H9 (cell line): ENCODE measurements at regions not wholly inside any gene's neighbourhood (a gene's known extent, or its start where the extent isn't known, plus 50 kb on each side); places are given as distances from the start of the nearest gene placed in this dataset.

Experiments
- DNase-seq: peaks from one replicate; pipeline ENCODE4 v3.0.0-alpha.2; 2017
- H2AFZ ChIP-seq: one replicate; pipeline ENCODE4 v1.6.1; 2013; ENCODE audit warnings: mild to moderate bottlenecking, low read length, control low read depth, moderate library complexity
- H2AK5ac ChIP-seq: 2 replicates; pipeline ENCODE4 v1.6.1; 2013; ENCODE audit warnings: low read length, control low read depth, mixed read lengths; ENCODE audit not compliant: insufficient read length
- H2BK120ac ChIP-seq: one replicate; pipeline ENCODE4 v1.6.1; 2013; ENCODE audit warnings: low read depth, mild to moderate bottlenecking, low read length, control low read depth, inconsistent platforms; ENCODE audit not compliant: poor library complexity, severe bottlenecking
- H2BK12ac ChIP-seq: 2 replicates; pipeline ENCODE4 v1.6.1; 2013; ENCODE audit warnings: low read length, control low read depth, mixed read lengths, low read depth; ENCODE audit not compliant: insufficient read length
- H2BK15ac ChIP-seq: 2 replicates; pipeline ENCODE4 v1.6.1; 2013; ENCODE audit warnings: low read depth, low read length, control low read depth
- H2BK20ac ChIP-seq: one replicate; pipeline ENCODE4 v1.6.1; 2013; ENCODE audit warnings: low read depth, mild to moderate bottlenecking, low read length, control low read depth, inconsistent platforms; ENCODE audit not compliant: poor library complexity, severe bottlenecking
- H2BK5ac ChIP-seq: 2 replicates; pipeline ENCODE4 v1.6.1; 2013; ENCODE audit warnings: low read length, control low read depth, mixed read lengths; ENCODE audit not compliant: insufficient read length
- H3K14ac ChIP-seq: 2 replicates; pipeline ENCODE4 v1.6.1; 2013; ENCODE audit warnings: low read length, control low read depth; ENCODE audit not compliant: insufficient read depth
- H3K18ac ChIP-seq: 2 replicates; pipeline ENCODE4 v1.6.1; 2013; ENCODE audit warnings: low read depth, mild to moderate bottlenecking, mixed read lengths, low read length, control low read depth; ENCODE audit not compliant: insufficient read length
- H3K23ac ChIP-seq: 2 replicates; pipeline ENCODE4 v1.6.1; 2013; ENCODE audit warnings: low read length, control low read depth, mixed read lengths, low read depth; ENCODE audit not compliant: insufficient read length
- H3K23me2 ChIP-seq: 2 replicates; pipeline ENCODE4 v1.6.1; 2013; ENCODE audit warnings: low read depth, mild to moderate bottlenecking, mixed read lengths, low read length, control low read depth; ENCODE audit not compliant: insufficient read length, poor library complexity, severe bottlenecking
- H3K27ac ChIP-seq: 2 replicates; pipeline ENCODE4 v1.5.1; 2013; ENCODE audit warnings: low read length, control low read depth, mixed read lengths, low read depth; ENCODE audit not compliant: insufficient read length
- H3K27me3 ChIP-seq: 2 replicates; pipeline ENCODE4 v1.6.1; 2013; ENCODE audit warnings: low read length, control low read depth, inconsistent platforms; ENCODE audit not compliant: insufficient read depth
- H3K4ac ChIP-seq: 2 replicates; pipeline ENCODE4 v1.6.1; 2013; ENCODE audit warnings: low read depth, mild to moderate bottlenecking, control low read depth, inconsistent platforms, low read length, moderate library complexity
- H3K4me1 ChIP-seq: 2 replicates; pipeline ENCODE4 v1.6.1; 2013; ENCODE audit warnings: low read length, control low read depth, inconsistent platforms; ENCODE audit not compliant: insufficient read depth
- H3K4me2 ChIP-seq: 2 replicates; pipeline ENCODE4 v1.6.1; 2013; ENCODE audit warnings: low read length, control low read depth, mixed read lengths; ENCODE audit not compliant: insufficient read length, insufficient read depth
- H3K56ac ChIP-seq: 2 replicates; pipeline ENCODE4 v1.6.1; 2013; ENCODE audit warnings: low read depth, mild to moderate bottlenecking, mixed read lengths, low read length, control low read depth; ENCODE audit not compliant: insufficient read length
- H3K79me1 ChIP-seq: 2 replicates; pipeline ENCODE4 v1.6.1; 2013; ENCODE audit warnings: low read depth, mild to moderate bottlenecking, moderate library complexity, low read length, control low read depth, inconsistent platforms; ENCODE audit not compliant: insufficient read depth, poor library complexity, severe bottlenecking
- H3K79me2 ChIP-seq: 2 replicates; pipeline ENCODE4 v1.6.1; 2013; ENCODE audit warnings: low read length, control low read depth, inconsistent platforms; ENCODE audit not compliant: insufficient read depth
- H3K9ac ChIP-seq: 2 replicates; pipeline ENCODE4 v1.6.1; 2013; ENCODE audit warnings: low read length, control low read depth, mixed read lengths; ENCODE audit not compliant: insufficient read length; ENCODE audit errors: extremely low read depth
- H3K9me3 ChIP-seq: one replicate; pipeline ENCODE4 v1.6.1; 2013; ENCODE audit warnings: low read depth, low read length, inconsistent platforms; ENCODE audit not compliant: control insufficient read depth
- H3T11ph ChIP-seq: one replicate; pipeline ENCODE4 v1.6.1; 2013; ENCODE audit warnings: mild to moderate bottlenecking, low read length, control low read depth, inconsistent platforms
- H4K20me1 ChIP-seq: one replicate; pipeline ENCODE4 v1.6.1; 2013; ENCODE audit not compliant: control insufficient read depth, insufficient read length, insufficient read depth
- H4K5ac ChIP-seq: 2 replicates; pipeline ENCODE4 v1.6.1; 2013; ENCODE audit warnings: low read depth, mild to moderate bottlenecking, mixed read lengths, low read length, control low read depth; ENCODE audit not compliant: insufficient read length
- H4K8ac ChIP-seq: replicated peaks from 2 replicates; pipeline ENCODE4 v1.6.1; 2013; ENCODE audit warnings: low read length, control low read depth, mixed read lengths, low read depth; ENCODE audit not compliant: insufficient read length
- H4K91ac ChIP-seq: 2 replicates; pipeline ENCODE4 v1.6.1; 2013; ENCODE audit warnings: low read depth, mild to moderate bottlenecking, moderate library complexity, mixed read lengths, low read length, control low read depth; ENCODE audit not compliant: insufficient read length
- H3K27ac Mint-ChIP-seq, 3 experiments: 2 replicates in 2 of 3; 3 replicates in 1 of 3; pipeline ENCODE4 v1.8.0; 2020 to 2021; ENCODE audit warnings: mixed read lengths in 3 of 3, mild to moderate bottlenecking in 1 of 3, moderate library complexity in 1 of 3
- H3K27me3 Mint-ChIP-seq: 2 replicates; pipeline ENCODE4 v1.8.0; 2021; ENCODE audit warnings: low read depth, mild to moderate bottlenecking, moderate library complexity, mixed read lengths
- H3K36me3 Mint-ChIP-seq, 3 experiments: 2 replicates in 2 of 3; 3 replicates in 1 of 3; pipeline ENCODE4 v1.8.0; 2020 to 2021; ENCODE audit warnings: low read depth in 3 of 3, mixed read lengths in 3 of 3; ENCODE audit not compliant: insufficient read depth in 1 of 3
- H3K4me1 Mint-ChIP-seq, 2 experiments: 2 replicates each; pipeline ENCODE4 v1.8.0; 2020; ENCODE audit warnings: mixed read lengths in 2 of 2
- H3K4me3 Mint-ChIP-seq, 2 experiments: 2 replicates in 1 of 2; 3 replicates in 1 of 2; pipeline ENCODE4 v1.8.0; 2020 to 2021; ENCODE audit warnings: mild to moderate bottlenecking in 2 of 2, mixed read lengths in 2 of 2, moderate library complexity in 1 of 2
- H3K9me3 Mint-ChIP-seq, 2 experiments: 2 replicates in 1 of 2; 3 replicates in 1 of 2; pipeline ENCODE4 v1.8.0; 2020; ENCODE audit warnings: mild to moderate bottlenecking in 2 of 2, mixed read lengths in 2 of 2, moderate library complexity in 1 of 2
- CTCF ChIP-seq: fragments of 200-600 bp; sonication (generic); conservative IDR thresholded peaks from 3 replicates; pipeline ENCODE4 v1.8.0; 2021; ENCODE audit warnings: antibody characterized with exemption, mild to moderate bottlenecking
- WGBS: extraction: QIAGEN DNeasy Blood & Tissue Kit; methylation state at CpG from one replicate; pipeline ENCODE4 v1.1.7; 2013; ENCODE audit warnings: missing lambda C conversion rate, low lambda C conversion rate, mixed read lengths; ENCODE audit not compliant: insufficient read length; ENCODE audit errors: extremely low coverage; 5-methylcytosine and 5-hydroxymethylcytosine counted together

- H3K9ac ChIP-seq: no peak overlapping the region
- peaks cover 0 to under 1% (median 0%) of the 10 kb centered on the region in 3 experiments; a peak in 2 of 7 replicates for H3K36me3 Mint-ChIP-seq
- no peaks in the 10 kb centered on the region for H3K27me3 ChIP-seq
- no peak overlapping the region for H2BK5ac ChIP-seq
- H3K18ac ChIP-seq: no peak overlapping the region
- no peak overlapping the region for H2BK120ac ChIP-seq
- no peak overlapping the region for H2BK15ac ChIP-seq
- no peak overlapping the region for H4K8ac ChIP-seq
- no peak for DNase-seq
- H3K9me3 Mint-ChIP-seq: no peaks in the 10 kb centered on the region; a peak in 1 of 5 replicates
- TF ChIP-seq CTCF: no peak; the same call in 2 of the 3 replicates
- H3K27ac Mint-ChIP-seq: no peak overlapping the region
- no peak overlapping the region for H4K5ac ChIP-seq
- no peaks in the 10 kb centered on the region for H3K23me2 ChIP-seq
- H4K91ac ChIP-seq: no peak overlapping the region
- no peak overlapping the region for H3K4me2 ChIP-seq
- no peak overlapping the region for H2AK5ac ChIP-seq
- no peak overlapping the region for H3K56ac ChIP-seq
- WGBS: no CpG with 5 or more reads among the region's 4 CpGs
- no peak overlapping the region for H3K27ac ChIP-seq
- peaks cover 1% of the 10 kb centered on the region for H3K27me3 Mint-ChIP-seq
- no peaks in the 10 kb centered on the region for H3K79me2 ChIP-seq
- H3K4me1 Mint-ChIP-seq: peaks cover 38 to 43% of the 10 kb centered on the region in 2 experiments
- H4K20me1 ChIP-seq: no peaks in the 10 kb centered on the region
- no peak overlapping the region for H3K4me3 Mint-ChIP-seq
- no peaks in the 10 kb centered on the region for H3K9me3 ChIP-seq
- no peak overlapping the region for H3K4ac ChIP-seq
- H3T11ph ChIP-seq: no peak overlapping the region
- H2BK20ac ChIP-seq: no peak overlapping the region
- no peak overlapping the region for H2AFZ ChIP-seq
- no peak overlapping the region for H2BK12ac ChIP-seq
- H3K79me1 ChIP-seq: no peaks in the 10 kb centered on the region
- H3K14ac ChIP-seq: no peak overlapping the region
- H3K23ac ChIP-seq: no peak overlapping the region
- peaks cover 3% of the 10 kb centered on the region; the same call in 1 of the 2 replicates for H3K4me1 ChIP-seq
These were observed 188.5 kb upstream of the UBL3 start for GRCh38 chr13:30038884-30039283.
